Left lobe of liver (tissue), 2 donors: ENCODE measurements at regions not wholly inside any gene's neighbourhood (a gene's known extent, or its start where the extent isn't known, plus 50 kb on each side); places are given as distances from the start of the nearest gene placed in this dataset.

ENCODE experiments used
- ATAC-seq: fragments of 200-7000 bp; cut with Tn5 transposase; one replicate; pipeline ENCODE4 v1.9.1; 2020; ENCODE audit warnings: mild to moderate bottlenecking, moderate library complexity
- DNase-seq: peaks from one replicate; pipeline ENCODE4 v3.0.0-alpha.2; 2020; ENCODE audit warnings: low spot score
- donor health status: DM: no; HTN: no; CAD: no; lungs with moderate emphysema.
- donor health status: DM: no; HTN: yes; CAD: no.

- ATAC-seq: peak; percentile 92
- DNase-seq: peak; percentile 52
These were observed 430.0 kb downstream of the ETNK1 start for GRCh38 chr12:23055004-23055403.

- ATAC-seq: no peak
These were observed 432.6 kb downstream of the ETNK1 start for GRCh38 chr12:23057571-23057970.

GRCh38 chr12:23060161-23060560 is 435.2 kb downstream of the ETNK1 start:
- ATAC-seq: no peak
- no peak for DNase-seq

More at GRCh38 chr12:23057571-23057970, 432.6 kb downstream of the ETNK1 start:
- no peak for DNase-seq

- DNase-seq: no peak
- ATAC-seq: no peak
These were observed 438.2 kb downstream of the ETNK1 start for GRCh38 chr12:23063206-23063605.

GRCh38 chr12:23066095-23066494 is 441.1 kb downstream of the ETNK1 start:
- no peak for DNase-seq
- no peak for ATAC-seq

GRCh38 chr12:23083267-23083666 is 458.3 kb downstream of the ETNK1 start:
- DNase-seq (no peak), ATAC-seq (no peak)

GRCh38 chr12:23084236-23084995 is 459.4 kb downstream of the ETNK1 start:
- DNase-seq: no peak
- ATAC-seq: peak; percentile 67

- ATAC-seq (no peak), DNase-seq (no peak)
These were observed 463.6 kb downstream of the ETNK1 start for GRCh38 chr12:23088594-23088993.

- ATAC-seq: no peak
- no peak for DNase-seq
These were observed 468.5 kb downstream of the ETNK1 start for GRCh38 chr12:23093488-23093887.

- DNase-seq (no peak), ATAC-seq (no peak)
These were observed 471.4 kb downstream of the ETNK1 start for GRCh38 chr12:23096321-23096720.

GRCh38 chr12:23098110-23098509 is 473.1 kb downstream of the ETNK1 start:
- DNase-seq (no peak), ATAC-seq (no peak)

GRCh38 chr12:23098517-23098916 is 473.5 kb downstream of the ETNK1 start:
- no peak for DNase-seq
- ATAC-seq: no peak

GRCh38 chr12:23099104-23099503 is 474.1 kb downstream of the ETNK1 start:
- no peak for ATAC-seq
- no peak for DNase-seq

- ATAC-seq (no peak), DNase-seq (no peak)
These were observed 474.6 kb downstream of the ETNK1 start for GRCh38 chr12:23099604-23100003.

GRCh38 chr12:23108957-23109356 is 484.0 kb downstream of the ETNK1 start:
- ATAC-seq (peak; percentile 87), DNase-seq (no peak)

GRCh38 chr12:23113781-23114180 is 488.8 kb downstream of the ETNK1 start:
- ATAC-seq (no peak), DNase-seq (no peak)

- ATAC-seq: no peak
- no peak for DNase-seq
These were observed 491.0 kb downstream of the ETNK1 start for GRCh38 chr12:23115984-23116383.

GRCh38 chr12:23126794-23127193 is 501.8 kb downstream of the ETNK1 start:
- DNase-seq (no peak), ATAC-seq (no peak)

- DNase-seq (no peak), ATAC-seq (no peak)
These were observed 502.7 kb downstream of the ETNK1 start for GRCh38 chr12:23127701-23128100.

GRCh38 chr12:23128462-23128861 is 503.5 kb downstream of the ETNK1 start:
- ATAC-seq: no peak
- no peak for DNase-seq

- DNase-seq: no peak
- no peak for ATAC-seq
These were observed 507.4 kb downstream of the ETNK1 start for GRCh38 chr12:23132357-23132756.

GRCh38 chr12:23133471-23133870 is 508.5 kb downstream of the ETNK1 start:
- DNase-seq (no peak), ATAC-seq (no peak)

GRCh38 chr12:23139026-23139425 is 514.1 kb downstream of the ETNK1 start:
- DNase-seq (no peak), ATAC-seq (no peak)
